Right lobe of liver (tissue), 4 donors: ENCODE measurements at regions not wholly inside any gene's neighbourhood (a gene's known extent, or its start where the extent isn't known, plus 50 kb on each side); places are given as distances from the start of the nearest gene placed in this dataset.

Source experiments
- POLR2A ChIP-seq: fragments of 450-650 bp; IDR thresholded peaks from one replicate; pipeline ENCODE4 v1.6.1; 2017; ENCODE audit warnings: antibody characterized with exemption, mild to moderate bottlenecking
- TF ChIP-seq, protein P1 (sequence below), 4 donors: fragments of 200-600 bp in 3 of 4; fragments of 450-650 bp in 1 of 4; IDR thresholded peaks; one replicate each; pipeline versions ENCODE4 v1.5.1 to v1.8.0; 2016 to 2022; ENCODE audit warnings: antibody characterized with exemption in 4 of 4, mild to moderate bottlenecking in 2 of 4
- donor health status: DM: no; HTN: no; CAD: no.
- donor health status: DM: no; HTN: no; CAD: no.
- donor health status: DM: no; HTN: yes; CAD: no.

DNA sequence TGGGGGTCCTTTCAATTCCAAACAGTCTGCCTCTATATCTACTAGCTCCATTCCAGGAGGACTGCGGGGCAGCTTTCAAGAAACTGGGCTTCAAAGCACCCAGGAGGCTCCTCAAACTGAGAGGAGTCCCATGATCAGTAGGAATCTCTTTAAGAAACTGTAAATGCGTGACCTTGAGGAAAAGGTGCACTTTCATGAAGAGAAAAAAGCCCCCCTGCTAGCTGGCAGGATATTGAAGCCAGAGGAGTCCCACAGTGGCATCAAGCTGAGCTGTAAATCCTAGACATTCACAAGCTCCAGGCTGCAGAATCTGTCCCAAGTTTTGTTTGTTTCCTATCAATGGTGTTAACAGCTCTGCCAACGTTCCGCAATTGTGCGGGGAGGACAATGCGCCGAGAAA, 790.1 kb downstream of the SLC4A3 start:
- TF ChIP-seq, protein P1, sequence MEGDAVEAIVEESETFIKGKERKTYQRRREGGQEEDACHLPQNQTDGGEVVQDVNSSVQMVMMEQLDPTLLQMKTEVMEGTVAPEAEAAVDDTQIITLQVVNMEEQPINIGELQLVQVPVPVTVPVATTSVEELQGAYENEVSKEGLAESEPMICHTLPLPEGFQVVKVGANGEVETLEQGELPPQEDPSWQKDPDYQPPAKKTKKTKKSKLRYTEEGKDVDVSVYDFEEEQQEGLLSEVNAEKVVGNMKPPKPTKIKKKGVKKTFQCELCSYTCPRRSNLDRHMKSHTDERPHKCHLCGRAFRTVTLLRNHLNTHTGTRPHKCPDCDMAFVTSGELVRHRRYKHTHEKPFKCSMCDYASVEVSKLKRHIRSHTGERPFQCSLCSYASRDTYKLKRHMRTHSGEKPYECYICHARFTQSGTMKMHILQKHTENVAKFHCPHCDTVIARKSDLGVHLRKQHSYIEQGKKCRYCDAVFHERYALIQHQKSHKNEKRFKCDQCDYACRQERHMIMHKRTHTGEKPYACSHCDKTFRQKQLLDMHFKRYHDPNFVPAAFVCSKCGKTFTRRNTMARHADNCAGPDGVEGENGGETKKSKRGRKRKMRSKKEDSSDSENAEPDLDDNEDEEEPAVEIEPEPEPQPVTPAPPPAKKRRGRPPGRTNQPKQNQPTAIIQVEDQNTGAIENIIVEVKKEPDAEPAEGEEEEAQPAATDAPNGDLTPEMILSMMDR (IDR thresholded peaks at IDR 0.05) = no peak
- TF ChIP-seq POLR2A = no peak
